NCI-H146 treated with DMSO at 0.1 percent for 48 hours (cell line): ENCODE measurements at regions not wholly inside any gene's neighbourhood (a gene's known extent, or its start where the extent isn't known, plus 50 kb on each side); places are given as distances from the start of the nearest gene placed in this dataset.
"Not testable (repeated sequence)": the region's sequence is repeated elsewhere in the genome, so short reads cannot be mapped to it uniquely, and the experiment has no call there.

Experiments used
- DNase-seq: peaks from one replicate; lab custom pipeline; 2025; ENCODE audit not compliant: unreplicated experiment; lab: John Stamatoyannopoulos, UW

DNA sequence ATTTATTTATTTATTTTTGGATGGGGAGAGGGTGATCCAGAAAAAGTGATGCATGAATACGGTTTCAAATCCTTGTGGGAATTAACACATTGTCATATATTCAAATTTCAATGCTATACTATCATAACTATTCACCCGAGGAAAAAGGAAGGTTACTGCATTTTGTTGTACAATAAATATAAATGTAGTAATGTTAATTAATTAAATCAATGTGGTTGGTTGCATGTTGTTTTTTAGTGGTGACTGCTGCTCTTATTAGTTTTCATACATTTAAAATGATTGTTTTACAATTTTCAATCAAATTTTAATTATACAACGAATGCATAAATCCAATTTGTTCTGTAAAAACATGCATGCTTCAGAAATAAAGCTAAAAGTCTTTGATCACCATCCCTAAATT is 180.5 kb downstream of the ZFP64 start:
- no peak for DNase-seq

DNA sequence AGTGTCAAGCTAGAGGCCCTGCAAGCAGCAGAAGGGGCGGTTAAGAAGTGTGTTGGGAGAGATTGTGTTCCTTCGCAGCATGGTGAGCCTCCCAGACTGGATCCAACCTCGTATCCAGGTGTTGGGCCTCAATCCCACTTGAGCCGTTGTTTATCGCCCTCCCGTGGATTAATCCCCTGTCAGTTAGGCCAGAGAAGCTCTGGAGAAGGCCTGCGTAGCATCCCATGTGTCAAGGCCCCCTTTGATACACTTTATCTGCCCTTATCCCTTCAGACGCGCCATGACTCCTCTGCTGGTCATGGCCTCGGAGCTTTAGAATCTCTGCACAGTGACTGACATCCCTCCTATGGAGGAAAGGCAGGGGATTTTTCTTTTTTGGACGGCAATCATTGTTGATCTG is 181.0 kb downstream of the ZFP64 start:
- DNase-seq: no peak

DNA sequence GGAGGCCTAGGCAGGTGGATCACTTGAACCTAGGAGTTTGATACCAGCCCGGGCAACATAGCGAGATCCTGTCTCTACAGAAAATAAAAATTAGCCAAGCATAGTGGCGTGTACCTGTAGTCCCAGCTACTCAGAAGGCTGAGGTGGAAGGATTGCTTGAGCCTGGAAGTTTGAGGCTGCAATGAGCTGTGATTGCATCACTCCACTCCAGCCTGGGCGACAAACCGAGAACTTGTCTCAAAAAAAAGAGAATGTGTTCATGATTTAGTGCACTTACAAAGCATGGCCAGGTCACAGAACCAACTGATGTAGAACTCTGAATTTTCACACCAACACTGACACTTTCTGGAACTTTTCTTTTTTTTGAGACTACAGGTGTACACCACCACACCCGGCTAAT is 182.7 kb downstream of the ZFP64 start:
- DNase-seq: no peak

DNA sequence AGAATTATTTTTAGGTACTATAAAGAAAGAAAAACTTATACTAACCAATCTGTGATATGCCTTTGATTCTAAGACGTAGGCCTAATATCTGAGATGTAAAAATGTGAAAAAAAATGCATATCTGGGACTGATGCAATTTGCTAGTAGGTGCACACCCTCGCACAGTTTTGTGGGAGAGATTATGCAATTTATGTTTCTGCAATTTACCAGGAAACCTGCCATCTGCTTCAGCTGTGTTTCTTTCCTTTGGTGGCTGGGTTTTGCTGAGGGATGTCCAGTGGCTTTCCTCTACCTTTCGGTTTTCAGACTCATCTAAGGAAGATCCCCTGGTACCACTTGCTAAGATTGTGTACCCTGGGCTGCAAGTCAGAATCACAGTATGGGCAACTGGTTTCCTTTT is 186.9 kb downstream of the ZFP64 start:
- no peak for DNase-seq

DNA sequence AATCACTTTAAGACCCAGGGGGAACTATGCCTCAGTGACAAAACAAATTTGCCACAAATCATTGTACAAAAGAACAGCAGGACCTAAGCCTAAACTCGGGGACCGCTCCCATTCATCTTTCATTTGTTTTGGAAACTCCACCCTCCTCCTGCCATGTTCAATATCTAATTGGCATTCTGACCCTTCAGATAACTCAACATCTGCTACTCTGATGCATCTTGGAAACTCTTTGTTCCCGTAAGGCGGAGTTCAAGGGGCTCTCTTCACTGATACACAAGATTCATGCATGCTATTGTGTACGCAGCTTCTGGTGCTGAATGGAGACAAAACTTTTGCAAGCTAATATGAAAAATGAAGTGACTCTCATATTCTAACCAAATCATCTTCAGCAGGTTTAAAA is 187.6 kb downstream of the ZFP64 start:
- peak; percentile 78 for DNase-seq

DNA sequence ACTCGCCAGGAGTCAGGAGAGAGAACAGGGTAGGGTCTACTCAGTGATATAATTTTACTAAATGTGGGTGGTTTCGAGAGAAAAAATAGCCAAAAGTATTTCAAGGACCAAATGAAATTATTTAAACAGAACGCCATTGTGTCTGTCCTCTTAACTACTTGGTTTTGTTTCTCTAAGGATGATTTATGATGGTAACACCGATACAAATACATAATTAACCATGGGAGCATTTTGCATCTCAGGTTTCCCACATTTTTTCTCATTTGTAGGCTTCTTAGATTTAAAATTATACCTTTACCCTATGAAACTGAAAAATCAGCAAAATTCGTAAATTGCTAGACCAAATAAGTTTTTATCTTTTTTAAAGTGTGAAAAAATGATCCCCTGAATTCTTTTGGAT is 188.2 kb downstream of the ZFP64 start:
- DNase-seq: peak; percentile 69

DNA sequence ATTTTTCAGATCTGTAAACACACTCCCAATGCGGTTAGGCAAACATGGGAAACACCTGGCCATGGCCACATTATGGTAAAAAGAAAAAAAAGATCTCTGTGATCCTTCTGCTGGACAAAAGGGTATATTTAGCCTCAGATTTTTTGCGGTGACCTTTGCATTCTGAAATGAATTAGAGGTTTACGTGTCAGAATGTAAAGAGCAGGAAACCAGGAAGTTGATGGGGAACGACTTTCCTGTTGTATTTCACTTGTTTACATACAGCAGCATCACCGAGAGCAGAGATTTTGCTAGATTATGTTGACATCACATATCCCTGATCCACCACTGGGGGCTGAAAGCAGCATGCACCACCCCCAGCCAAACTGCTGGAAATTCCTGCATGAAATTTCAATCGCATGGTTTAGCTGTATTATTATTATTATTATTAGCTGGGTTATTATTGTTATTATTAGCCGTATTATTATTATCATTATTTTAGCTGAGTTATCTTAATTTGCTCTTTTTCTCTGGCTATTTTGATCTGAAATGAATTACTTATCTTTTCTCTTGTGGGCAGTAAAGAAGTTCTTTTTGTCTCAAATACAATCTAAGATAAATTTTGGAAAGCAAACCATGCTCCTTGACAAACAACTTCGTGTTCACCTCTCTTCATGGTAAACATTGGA is 189.4 kb downstream of the ZFP64 start:
- DNase-seq: peak; percentile 92

DNA sequence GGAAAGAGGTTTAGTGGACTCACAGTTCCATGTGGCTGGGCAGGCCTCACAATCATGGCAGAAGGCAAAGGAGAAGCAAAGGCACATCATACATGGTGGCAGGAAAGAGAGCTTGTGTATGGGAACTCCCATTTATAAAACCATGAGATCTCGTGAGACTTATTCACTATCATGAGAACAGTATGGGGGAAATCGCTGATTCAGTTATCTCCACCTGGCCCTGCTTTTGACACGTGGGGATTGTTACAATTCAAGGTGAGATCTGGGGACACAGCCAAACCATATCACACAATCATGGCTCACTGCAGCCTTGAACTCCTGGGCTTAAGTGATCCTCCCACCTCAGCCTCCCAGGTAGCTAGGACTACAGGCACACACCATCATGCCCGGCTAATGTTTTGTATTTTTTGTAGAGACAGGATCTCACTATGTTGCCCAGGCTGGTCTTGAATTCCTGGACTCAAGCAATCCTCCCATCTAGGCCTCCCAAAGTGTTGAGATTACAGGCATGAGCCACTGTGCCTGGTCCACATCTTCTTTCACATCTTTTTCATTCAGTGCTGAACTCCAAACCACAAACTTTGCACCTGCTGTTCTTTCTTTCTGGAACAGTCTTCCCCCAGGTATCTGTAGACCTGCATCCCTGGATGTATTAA is 194.2 kb downstream of the ZFP64 start:
- not testable (repeated sequence) for DNase-seq

DNA sequence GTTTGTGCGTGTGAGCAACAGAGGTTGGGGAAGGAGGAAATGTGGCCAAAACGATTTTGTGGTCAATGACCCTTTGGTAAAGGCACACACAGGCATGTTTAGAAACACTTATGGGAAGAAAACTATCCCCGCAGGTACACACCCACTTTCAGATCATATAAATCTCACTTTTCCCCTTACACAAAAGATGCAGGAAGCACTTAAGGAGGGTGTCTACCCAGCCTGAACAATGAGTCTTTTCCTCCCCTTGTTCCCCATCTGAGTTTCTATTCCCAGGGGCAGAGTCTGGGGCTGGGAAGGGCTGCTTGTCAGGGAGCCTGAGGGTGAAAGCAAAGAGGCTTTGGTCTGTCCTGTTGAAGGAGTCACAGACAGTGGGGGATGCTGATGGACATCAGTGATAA is 193.2 kb upstream of the SALL4 start:
- DNase-seq: no peak

DNA sequence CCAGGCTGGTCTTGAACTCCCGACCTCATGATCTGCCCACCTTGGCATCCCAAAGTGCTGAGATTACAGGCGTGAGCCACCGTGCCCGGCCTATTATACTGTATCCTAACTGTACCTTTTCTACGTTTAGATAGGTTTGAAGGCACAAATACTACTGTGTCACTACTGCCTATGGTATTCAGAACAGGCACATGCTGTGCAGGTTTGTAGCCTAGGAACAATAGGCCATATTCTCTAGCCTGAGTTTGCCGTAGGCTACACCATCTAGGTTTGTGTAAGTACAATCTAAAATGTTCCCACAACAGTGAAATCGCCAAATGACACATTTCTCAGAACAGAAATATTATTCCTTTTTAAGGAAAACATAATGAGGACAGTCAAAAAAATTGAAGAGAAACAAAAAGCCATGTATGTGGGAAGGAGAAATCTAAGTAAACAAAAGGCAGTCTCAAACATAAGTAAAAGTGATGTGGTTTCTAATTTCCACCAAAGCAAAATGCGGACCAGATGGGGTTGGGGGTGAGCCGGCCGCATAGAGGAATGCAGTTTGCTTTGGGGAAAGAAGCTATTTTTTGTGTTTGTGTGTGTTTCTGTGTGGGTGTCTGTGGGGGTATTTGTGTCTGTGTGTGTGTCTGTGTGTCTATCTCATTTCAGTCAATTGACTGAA is 192.6 kb upstream of the SALL4 start:
- DNase-seq: no peak

DNA sequence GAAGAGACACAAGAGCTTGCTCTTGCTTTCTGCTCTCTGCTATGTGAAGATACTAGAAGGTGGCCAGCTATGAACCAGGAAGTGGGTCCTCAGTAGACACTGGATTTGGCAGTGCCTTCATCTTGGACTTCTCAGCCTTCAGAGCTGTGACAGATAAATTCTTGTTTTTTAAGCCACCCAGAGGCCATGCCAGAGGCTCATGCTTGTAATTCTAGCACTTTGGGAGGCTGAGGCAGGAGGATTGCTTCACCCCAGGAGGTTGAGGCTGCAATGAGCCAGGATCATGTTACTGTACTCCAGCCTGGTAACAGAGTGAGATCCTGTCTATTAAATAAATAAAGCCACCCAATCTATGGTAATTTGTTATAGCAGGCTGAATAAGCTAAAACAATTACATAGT is 185.5 kb upstream of the SALL4 start:
- no peak for DNase-seq

DNA sequence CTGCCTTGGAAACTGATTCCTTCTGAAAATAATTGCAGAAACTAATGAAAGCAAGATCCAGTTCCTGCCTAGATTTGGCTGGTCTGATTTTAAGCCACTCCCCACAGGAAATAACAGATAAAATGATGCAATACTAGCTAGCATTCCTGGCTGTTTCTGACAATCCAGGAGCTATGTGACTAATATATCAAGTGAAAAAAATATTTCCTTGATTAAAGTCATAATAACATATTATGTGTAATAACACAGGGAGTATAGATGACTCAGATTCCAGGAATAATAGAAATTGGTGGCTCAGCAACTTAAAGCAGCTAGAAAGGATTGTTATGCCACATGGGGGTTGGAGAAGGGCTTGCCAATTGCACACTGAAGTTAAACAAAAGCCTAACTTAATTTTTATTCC is 182.7 kb upstream of the SALL4 start:
- DNase-seq: peak; percentile 17

DNA sequence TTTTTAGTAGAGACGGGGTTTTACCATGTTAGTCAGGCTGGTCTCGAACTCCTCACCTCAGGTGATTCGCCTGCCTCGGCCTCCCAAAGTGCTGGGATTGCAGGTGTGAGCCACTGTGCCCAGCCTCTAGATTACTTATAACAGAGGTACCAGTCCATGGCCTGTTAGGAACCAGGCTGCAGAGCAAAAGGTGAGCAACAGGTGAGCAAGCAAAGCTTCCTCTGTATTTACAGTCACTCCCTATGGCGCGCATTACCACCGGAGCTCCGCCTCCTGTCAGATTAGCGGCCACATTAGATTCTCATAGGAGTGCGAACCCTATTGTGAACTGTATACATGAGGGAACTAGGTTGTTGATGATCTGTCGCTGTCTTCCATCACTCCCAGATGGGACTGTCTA is 178.0 kb upstream of the SALL4 start:
- DNase-seq: no peak

DNA sequence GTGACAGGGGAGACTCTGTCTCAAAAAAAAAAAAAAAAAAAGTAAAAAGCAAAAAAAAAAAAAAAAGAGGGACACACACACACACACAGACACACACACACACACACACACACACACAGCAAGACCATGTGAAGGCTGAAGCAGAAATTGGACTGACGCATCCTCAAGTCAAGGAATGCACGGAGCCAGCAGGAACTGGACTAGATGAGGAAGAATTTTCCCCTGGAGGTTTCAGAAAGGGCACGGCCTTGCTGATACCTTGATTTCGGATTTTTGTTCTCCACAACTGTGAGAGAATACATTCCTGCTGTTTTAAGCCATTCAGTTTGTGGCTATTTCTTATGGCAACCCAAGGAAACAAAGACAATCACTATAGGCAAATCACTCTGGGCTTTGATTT is 176.9 kb upstream of the SALL4 start:
- no peak for DNase-seq

DNA sequence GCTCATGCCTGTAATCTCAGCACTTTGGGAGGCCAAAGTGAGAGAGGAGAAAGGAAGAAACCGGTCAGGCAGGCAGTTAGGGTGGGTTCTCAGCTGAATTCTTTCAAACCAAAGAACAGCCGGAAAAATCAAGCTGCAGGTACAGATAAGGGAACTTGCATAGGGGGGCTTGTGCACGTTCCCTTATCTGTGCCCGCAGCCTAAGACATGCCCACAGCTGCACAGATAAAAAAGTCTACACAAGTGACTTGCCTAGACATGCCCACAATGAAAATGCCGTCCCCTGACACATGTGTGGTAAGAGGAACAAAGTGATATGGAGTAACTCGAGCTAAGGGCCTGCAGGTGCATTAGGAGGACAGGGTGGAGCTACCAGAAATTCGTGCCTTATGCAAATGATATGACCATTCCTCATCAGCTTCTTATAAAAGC is 175.8 kb upstream of the SALL4 start:
- no peak for DNase-seq

DNA sequence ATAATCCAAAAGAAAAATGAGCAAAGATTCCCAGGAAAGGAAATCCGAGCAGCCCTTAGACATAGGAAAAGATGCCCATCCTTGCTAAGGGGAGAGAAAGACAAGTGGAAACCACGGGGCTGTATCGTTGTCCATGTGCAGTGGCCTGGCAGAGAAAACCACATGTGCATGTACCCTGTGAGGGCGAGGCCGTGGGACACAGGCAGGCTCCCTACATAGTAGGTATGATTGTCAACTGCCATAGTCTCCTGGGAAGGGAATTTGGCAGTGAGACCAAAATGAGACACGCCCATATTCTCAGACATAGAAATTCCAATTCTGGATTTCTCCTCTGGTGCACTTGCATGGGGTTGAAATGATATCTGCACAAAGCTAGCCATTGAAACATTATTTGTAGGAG is 169.7 kb upstream of the SALL4 start:
- DNase-seq: no peak

DNA sequence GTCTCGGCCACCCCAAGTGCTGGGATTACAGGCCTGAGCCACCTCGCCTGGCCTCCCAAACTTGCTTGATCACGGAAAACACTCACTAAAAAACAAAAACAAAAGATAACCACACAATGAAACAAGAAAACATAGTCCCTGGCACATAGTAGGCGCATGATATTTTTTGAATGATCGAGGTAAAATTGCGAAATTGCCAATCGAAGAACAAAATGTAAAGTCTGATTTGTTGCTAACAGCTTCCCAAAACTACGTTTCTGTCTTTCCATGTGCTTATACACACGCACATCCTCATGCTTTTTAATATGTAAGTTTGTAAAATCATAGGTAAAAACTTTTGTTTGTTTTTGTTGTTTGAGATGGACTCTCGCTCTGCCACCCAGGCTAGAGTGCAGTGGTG is 168.5 kb upstream of the SALL4 start:
- no peak for DNase-seq

DNA sequence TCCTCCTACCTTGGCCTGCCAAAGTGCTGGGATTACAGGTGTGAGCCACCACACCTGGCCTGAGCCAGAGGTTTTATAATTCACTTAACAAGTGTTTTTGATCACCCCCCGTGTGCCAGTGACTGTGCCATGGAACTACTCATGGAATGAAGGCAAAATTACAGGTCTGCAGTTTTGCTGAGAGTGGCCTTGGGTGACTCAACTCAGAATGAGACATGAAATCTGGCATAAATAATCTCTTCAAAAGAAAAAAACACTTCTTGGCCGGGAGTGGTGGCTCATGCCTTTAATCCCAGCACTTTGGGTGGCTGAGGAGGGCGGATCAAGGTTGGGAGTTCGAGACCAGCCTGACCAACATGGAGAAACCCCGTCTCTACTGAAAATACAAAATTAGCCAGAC is 166.9 kb upstream of the SALL4 start:
- DNase-seq: no peak

DNA sequence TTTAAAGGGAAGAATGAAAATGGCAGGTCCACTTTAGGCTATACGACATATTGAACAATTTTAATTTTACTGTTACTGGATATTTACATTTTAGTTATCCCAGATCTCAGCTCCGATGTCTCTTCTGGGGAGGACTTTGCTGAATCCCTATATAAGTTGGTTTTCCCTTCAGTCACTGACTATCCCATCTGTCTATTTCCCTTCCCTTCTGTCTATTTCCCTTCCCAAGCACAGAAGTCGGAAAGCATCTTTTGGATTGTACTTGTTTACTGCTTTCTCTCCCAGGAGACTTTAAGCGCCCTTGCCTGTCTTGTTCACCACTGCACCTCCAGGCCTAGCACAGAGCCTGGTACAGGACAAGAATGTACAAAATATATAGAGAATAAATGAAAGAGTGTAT is 165.8 kb upstream of the SALL4 start:
- no peak for DNase-seq

DNA sequence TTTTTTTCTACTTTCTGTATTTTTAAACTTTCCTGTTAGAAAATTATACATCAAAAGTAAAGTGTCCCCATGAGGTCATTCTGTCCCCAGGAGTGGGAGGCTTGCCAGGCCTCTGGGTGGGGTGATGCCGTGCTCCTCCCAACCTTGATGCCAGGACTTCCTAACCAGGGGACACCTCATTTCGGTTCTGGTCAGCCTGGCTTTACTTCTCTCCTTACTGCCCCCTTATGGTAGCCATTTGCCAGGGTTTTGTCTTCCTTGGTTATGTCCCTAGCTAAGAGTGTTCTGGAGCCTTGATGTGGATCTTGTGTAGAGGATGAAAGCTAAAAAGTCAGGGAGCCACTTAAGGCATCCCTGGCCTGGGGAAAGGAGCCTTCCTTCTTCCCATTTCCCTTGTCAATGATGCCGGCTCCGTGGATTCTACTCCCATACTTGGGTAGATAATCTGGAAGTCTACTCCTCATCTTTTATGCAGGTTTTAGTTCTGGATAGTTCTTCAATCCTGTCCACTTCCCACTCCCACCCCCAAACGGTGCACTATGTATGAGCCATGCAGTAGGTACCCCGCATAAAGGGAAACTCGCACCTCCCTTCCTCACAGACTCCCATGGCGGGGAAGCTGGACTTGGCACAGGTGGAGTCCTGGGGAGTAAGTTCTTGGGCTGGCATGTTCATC is 164.1 kb upstream of the SALL4 start:
- DNase-seq: peak; percentile 69

DNA sequence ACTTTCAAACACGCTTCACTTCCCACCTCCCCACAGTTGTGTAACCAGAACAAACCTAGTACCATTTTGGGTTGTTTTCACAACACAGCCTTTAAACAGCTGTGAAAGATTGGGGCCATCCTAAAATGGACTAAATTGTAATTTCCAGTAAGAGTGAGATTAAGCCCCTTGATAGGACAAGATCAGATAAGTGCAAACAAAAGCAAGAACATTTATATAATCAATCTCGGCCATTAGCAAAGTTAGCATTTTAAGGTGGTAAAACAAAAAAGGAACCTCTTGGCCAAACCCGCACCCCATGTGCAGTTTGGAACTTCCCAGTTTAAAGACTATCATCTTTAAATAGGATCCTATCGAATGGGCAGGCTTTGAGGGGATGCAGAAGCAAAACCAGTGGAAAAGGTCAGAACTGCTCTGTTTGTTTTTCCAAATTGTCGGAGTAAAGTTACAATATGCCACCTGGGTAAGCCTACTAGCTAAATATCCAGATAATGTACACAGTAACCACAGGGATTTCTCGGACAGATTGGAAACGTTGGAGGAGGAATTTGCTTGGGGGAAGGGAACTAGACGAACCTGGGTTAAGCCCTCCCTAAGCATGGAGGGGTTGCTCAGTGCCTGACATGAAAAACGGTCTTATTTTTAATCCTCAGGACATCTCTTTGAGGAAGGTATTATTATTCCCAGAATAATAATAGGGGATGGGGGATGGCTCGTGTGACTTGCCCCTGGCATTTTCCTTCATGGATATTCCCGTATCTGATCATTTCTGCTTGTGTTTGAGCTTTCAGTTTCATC is 159.8 kb upstream of the SALL4 start:
- DNase-seq: peak; percentile 89
